NCI-H128 (cell line): ENCODE measurements at regions not wholly inside any gene's neighbourhood (a gene's known extent, or its start where the extent isn't known, plus 50 kb on each side); places are given as distances from the start of the nearest gene placed in this dataset.

Experiments
- DNase-seq: peaks from one replicate; lab custom pipeline; 2025; ENCODE audit not compliant: unreplicated experiment; lab: John Stamatoyannopoulos, UW

DNA sequence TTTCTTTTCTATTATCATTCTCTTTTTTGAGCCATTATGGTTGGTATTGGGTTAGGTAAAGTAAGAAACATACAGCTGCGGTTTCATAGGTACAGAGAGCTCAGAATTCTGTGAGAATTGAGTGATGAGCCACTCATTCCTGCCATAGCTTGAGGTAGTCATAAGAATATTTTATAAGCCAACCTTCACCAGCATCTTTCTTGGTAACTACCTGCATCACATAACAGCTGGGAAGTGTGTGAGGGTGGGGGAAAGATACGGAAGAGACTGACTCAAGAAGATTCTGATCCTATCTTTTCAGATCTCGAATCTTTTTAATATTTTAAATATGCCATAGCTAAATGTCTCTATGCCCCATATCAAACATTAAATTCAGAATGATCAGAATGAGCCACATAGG, 313.8 kb upstream of the DDX18 start:
- DNase-seq, result no peak

DNA sequence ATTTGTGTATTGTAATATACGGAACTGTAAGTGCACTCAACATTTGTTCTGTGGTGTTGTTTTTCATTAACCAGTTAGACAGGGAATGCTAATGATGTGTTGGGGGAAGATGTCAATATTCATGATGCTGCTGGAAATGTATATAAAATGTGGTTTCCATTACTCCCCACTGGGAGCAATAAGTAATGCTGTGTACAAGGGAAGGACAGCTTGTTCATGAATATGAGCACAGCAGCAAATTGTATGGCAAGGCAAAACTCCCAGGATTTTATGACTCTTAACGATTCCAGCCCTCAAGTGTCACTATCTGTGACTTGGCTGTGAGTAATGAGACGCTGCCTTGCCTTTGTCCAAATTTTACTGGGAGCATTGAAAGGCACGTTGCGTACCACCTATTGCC, 312.4 kb upstream of the DDX18 start:
- DNase-seq, result no peak

DNA sequence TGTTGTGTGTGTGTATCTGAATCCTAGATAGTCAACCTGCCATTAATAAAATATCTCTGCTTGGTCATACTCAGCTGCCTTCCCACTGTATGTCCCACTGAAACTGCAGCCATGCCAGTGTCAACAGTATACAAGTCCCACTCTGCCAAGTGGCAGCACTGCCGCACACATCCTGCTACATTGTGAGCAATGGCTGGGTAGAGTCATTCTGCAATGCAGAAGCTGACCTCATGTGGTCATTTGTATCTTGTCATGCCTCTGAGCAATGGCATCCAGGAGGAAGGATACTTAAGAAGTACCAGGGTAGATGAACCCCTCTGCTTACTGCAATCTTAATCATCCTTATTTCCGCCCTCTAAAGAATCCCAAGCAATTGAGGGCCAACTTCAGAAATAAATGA, 302.2 kb upstream of the DDX18 start:
- DNase-seq, result no peak

DNA sequence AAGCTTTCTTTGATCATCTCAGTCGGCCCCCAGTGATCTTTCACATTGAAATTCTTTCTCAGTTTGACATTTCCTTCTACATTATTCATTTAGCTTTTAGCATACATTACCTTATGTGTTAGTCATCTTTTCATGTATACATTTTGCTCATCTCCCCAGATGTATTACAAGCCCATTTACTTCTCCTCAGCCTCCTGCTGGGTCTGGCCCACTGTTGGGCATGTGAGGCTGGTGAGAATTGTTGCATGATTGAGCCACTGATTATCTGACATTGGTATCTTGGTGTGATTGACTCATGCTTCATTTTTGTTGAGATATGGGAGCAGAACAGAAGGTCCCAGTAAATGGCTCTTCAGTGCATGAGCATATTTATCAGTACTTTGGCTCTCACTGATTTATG, 300.1 kb upstream of the DDX18 start:
- no peak for DNase-seq

DNA sequence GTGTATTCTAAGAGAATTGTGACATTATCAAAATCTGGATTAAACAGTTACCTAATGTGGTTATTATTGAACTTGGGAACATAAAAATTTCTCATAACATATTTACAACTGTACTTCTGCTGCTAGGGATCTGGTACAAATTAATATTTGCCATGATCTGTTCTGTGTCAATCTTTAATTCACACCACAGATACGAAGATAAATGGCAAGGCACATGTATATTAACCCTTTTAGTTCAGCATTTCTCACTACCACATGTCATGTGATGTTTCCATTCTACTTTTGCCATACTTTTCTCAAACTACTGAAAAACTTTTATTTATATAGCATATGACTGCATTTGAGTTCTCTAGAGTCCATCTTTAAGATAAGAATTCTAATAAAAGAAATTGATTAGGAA, 295.3 kb upstream of the DDX18 start:
- no peak for DNase-seq

DNA sequence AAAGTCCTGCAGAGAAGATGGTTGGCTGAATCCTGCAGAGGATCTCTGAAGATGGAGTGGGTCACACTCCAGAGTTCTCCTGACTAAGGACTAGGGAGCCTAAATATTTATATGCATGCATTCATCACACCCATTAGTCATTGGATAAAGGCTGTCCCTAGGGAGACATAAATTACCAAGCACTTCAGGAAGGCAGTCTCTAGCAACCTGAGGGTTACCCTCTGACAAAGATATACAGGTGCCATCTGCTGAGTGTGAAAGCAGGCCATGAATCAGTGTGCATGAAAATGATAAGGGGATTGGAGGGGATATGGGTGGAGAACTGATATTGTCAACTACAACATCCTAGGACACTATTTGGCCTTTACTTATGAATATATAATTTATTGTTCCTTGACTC, 294.8 kb upstream of the DDX18 start:
- DNase-seq, result no peak

DNA sequence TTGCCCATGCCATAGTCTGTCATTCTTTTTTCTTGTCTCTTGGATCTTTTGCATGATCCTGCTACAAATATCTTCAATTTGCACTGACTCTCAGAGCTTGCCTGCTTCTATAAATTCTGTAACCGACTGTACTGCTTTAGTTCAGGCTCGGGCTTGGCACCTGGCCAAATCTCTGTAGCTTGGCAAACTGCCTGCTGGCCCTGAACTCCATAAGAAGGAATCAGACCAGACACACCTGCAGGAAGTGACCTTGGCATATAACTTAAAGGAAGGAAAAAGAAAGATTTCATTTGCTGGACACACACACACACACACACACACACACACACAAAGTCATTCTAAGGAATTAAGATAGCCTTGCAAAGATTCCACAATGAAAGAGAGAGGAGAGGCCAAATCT, 291.2 kb upstream of the DDX18 start:
- peak; percentile 14 for DNase-seq

DNA sequence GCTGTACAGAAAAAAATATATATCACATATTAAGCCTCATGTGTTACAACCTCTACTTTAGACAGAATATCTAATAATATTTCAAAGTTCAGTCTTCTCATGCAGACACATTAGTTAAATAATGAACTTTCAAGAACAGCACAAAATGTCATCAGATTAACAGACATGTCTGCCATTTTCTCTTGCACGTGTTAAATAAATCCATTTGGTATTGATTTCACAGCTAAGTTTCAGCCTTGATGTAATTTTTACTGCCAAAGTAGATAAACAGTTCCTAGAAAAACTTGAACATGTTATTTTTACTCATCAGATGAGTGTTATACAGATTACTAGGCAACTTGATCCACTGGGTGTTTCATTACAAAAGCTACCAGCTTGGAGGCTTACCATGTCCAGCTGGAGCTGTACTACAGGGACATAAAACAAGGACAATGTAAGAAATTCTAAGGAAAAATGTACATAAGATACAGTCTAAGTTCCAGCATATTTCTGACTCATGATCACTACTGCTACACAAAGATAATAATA, 290.7 kb upstream of the DDX18 start:
- DNase-seq, result no peak

DNA sequence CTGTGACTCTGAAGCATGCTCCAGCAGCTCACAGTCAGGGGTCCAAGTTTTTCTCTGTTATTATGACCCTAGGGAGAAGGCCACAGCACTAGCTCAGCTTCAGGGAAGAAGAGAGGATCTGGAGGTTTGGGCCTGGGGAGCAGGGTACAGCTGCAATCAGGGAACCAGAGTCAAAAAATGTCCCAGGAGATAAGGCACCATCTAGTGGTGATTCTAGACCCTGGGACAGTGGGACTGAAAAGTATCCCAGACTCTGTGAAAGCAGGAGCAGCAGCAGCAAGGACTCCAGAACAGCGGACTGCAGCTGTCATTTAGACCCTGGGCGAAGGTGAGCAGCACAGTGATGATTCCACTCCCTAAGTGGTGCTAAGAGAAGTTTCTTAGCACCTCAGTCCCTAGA, 278.4 kb upstream of the DDX18 start:
- no peak for DNase-seq

DNA sequence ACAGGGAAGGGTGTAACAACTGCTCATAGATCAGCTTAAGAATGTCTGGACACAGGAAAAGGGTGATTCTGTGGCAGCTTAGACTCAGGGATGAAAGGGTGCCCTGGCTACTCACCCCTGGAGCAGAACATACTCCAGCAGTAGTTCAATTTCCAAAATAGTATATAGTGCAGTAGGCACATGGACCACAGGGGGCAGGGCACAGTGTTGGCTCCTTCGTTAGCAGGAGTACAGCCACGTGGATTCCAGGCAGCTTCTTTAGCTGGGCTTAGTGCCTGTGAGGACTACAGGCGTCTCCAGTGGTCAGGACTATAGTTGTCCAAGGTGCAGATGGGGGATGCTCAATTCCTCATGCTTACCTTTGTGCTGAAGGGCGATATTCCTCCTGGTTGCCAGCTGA, 277.5 kb upstream of the DDX18 start:
- no peak for DNase-seq

DNA sequence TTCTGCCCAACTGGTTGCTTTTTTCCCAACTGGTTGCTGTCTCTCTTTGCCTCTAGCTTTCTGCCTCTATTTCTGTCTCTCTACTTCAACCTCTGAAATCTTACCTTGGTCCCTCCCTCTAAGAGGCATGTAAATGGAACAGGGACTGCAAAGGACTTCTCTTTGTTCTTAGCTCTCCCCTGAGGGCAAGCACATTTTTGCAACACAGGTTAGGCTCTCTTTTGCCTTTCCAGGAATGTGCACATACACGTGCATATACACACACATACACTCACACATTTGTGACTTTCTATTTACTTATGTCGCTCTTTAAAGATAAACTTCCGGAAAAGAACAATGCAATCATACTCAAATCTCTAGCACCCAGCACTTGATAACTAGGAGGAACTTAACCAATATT, 262.6 kb upstream of the DDX18 start:
- DNase-seq, result no peak

DNA sequence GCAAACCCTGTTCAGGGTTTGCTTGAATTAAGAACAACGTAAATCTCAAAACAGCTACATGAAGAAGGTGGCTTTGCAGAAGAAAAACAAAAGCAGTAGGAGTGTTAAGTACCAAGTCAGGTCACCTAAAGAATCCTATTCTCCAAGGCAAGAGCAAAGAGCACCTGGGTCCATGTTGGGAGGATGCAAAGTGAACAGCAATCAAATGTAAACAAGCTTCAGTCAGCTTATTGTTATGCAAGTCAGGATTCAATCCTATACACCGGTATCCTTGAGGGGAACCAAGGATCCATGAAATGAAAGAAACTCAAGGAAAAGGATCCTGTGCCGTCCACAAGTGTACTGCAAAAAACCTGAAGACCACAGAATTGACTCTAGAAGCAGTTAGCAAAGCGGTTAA, 261.0 kb upstream of the DDX18 start:
- no peak for DNase-seq

DNA sequence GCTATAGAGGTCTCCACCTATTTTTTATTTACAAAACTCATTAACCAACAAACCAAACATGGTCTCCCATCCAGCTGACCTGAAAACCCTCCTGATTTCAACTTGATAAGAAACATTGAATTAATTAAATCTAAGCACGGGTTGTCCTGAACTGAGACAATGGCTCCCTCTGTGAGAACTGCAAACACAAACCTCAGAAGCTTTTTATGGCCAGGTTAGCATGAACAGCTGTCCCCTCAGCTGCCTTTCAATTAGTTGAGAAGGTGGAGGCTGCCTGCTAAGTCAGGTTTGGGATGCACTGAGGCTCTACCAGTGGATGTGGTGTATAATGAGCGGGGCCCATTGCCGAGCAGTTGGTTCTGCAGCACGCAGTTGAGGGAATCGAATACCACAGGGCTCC, 258.5 kb upstream of the DDX18 start:
- no peak for DNase-seq

DNA sequence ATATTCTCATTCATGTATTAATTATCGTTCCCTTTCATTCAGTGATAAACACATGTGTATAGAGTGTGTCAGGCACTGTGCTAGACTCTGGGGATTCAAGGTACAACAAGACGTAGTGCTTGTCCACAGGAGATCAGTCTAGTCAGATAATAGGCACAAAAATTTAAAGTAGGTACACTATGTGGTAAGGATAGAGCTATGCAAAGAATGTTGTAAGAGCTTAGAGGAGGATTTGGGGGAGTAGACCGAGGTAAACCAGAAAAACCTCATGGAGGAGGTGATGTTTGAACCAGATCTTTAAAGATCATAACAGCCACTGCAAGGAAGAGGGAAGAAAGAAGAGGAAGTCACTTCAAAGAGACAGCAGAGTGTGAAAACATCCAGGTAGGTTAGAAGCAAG, 256.9 kb upstream of the DDX18 start:
- DNase-seq, result no peak

DNA sequence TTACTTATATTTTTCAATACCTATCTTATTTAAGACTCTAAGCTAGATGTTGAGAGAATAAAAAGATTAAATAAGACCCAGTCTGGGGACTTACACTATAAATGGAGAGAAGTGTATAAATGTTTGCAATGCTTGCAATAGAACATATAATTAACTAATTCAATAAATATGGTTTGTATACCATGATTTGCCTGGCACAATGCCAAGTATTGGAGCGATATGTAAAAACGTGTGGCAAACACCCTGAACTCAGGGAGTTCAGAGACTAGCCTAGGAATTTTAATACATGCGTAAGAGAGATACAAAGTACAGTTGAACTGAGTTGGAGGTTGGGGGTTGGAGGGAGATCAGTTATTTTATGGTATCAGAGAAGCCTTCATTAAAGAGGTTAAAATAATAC, 251.8 kb upstream of the DDX18 start:
- no peak for DNase-seq

DNA sequence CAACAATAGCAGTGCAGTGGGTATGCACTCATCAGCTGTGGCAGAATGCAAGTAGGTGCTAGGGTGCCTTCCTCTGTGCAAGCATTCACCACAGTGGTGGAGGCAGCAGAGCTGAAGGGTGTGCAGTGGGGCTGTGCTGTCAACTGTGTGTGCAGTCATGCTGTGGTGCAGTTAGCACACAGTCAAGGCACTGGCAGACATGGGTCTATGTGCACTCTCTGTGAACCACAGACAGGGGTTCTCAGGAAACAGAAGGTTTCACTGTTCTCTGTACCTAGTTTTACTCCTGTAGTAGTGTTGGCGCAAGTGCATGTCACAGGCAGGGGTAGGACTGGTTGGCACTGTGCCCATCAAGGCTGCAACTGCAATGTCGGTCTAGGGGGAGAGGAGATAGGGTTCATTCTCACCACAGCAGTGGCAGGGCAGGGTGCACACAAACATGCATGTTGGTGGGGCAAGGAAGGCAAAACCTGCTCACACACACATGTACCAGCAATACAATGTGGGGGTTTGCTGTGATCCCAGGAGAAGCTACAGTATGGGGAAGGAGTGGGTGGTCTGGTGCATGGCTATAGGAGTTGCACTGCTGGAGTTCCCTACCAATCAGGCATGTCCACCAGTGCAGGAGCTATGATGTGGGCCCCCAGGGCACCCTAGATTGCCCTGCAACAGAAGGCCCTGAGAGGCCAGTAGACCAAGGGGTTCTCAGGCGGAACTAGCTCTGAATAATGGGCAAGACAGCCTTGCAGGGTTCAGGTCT, 242.7 kb upstream of the DDX18 start:
- DNase-seq, result no peak

DNA sequence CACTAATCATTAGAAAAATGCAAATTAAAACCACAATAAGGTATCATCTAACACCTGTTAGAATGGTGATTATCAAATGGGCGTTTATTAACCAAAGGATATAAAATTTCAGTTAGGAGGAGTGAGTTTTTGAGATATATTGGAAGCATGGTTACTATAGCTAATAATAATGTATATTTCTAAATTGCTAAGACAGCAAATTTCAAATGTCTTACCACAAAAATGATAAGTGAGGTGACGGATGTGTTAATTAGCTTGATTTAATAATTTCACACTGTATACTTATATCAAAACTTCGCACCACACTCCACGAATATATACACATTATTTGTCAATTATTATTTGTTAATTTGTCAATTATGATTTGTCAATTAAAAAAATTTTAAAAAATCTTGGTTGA, 227.2 kb upstream of the DDX18 start:
- DNase-seq, result no peak

DNA sequence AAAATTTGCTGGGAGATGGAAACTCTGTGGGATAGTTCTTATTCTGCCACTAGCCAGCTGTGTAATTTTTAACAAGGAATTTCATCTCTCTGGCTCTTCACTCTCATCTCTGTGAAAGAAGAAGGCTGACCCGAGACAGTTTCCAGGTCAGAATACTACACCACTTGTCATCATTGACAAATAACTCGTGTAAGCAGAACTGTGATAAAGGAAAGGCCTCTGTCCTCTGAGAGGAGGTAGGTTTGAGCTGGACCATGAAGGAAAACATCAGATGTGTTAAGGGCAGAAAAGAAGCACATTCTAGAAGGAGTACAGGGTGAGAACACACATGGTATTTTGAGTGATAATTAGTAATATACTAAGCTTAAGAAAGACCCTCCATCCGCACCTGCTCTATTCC, 211.4 kb upstream of the DDX18 start:
- no peak for DNase-seq

DNA sequence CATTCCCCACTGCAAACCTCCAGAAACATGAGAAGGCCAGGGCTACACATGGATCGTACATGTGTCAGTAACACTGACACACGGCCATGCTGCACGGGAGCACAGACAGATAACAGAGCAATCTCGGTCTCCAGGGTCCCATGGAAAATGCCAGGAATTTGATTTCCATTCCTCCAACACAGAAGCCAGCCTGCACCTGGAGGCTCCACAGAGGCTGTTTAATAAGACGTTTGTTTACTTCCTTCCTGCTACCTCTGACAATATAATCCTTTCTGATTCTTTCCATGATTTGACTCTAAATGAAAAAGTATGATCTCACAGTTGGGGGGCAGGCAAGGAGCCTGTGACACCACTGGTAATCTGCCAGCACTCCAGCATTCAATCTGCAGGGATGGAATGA, 210.9 kb upstream of the DDX18 start:
- no peak for DNase-seq

DNA sequence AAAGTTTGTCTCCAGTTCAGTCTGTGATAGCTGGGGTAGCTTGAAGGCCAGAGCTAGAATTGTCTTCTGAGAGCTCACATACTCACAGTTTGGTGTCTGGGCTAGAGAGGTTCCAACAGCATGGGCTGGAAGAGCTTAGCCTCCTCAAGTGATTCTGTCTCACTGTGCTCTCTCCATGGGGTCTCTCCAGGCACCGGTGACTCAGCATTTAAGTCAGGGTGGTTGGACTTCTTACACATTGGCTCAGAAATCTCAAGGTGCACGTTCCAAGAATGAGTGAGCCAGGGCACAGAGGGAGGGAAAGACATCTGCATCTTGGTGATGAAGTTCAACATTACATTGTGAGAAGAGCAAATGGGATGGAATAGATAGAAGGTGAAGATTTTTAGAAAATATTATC, 207.3 kb upstream of the DDX18 start:
- no peak for DNase-seq

DNA sequence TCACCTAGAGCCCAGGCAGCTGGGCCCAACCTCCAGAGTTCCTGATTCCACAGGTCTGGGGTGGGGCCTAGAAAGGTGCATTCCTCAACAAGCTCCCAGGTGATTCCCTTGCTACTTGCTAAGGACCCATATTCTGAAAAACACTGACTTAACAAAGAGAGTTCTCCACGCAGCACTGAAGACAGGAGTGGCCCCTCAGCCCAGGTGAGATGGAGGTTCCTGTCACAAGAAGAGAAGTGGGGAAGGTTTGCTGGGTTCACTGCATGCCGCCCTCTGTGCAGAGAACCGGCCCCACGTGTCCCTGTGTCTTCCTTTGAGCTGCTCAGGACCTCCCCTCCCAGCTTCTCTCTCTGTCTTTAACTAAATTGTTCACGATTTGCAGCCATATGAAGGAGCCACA, 201.4 kb upstream of the DDX18 start:
- no peak for DNase-seq

DNA sequence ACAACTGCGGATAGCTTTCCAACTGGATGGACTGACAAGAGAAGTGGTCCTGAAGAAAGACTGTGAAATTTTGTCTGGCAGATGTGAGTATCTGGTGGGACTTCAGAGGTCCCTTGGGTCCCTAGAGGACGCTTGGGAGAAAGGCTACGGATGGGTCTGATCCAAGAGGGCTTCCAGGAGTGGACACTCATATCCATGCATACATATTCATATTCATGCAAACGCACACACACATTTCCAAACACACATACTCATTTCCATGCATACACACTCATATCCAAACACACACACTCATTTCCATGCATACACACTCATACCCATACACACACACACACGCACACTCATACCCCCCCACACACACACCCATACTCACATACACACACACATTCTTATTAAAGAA, 200.2 kb upstream of the DDX18 start:
- DNase-seq, result no peak

DNA sequence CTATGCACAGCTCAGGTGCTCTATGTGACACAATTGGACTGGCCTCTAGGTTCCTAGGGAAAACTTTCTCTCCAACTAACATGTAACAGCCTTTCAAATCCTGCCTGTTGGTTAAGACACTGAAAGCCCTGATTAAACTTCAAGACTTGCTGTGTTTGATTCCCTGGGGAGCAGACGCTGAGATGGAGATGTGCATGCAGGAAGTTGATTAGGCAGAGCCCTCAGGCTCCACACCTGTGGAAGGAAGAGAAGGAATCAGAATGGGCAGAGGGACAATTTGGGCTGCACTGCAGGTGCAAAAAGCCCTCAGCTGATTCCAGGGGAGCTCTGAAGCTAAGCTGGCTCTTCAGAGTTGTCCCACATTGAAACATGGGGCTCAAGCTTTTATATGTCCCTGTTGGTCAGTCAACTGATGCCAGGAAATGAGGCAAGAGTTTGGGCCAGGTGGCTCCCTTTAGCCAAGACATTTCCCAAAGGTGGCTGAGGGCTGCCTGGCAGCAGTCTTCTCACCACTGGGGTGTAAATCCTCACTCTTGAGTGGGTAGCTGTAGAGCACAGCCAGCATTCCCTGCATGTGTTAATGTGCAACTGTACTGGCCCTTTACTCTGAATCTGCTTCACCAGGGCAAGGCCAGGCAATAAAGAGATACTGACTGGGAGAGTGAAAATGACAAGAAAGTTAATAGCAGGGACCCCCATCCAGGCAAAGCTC, 199.5 kb upstream of the DDX18 start:
- no peak for DNase-seq
